Keratinocyte (primary cell): ENCODE measurements at regions not wholly inside any gene's neighbourhood (a gene's known extent, or its start where the extent isn't known, plus 50 kb on each side); places are given as distances from the start of the nearest gene placed in this dataset.

Source experiments
- DNase-seq: peaks from one replicate; pipeline ENCODE4 v3.0.0-alpha.2; 2011; ENCODE audit warnings: low read depth, missing footprints, low spot score
- FAIRE-seq: peaks from 2 replicates; lab custom pipeline; 2011; peaks lifted over from hg19 to GRCh38; lab: Jason Lieb, UNC
- H2AFZ ChIP-seq: 2 replicates; pipeline ENCODE4 v1.6.0; 2012; ENCODE audit warnings: low read length, control low read depth, inconsistent platforms; ENCODE audit not compliant: control insufficient read depth
- H3K27ac ChIP-seq: 2 replicates; pipeline ENCODE4 v1.5.1; 2011; ENCODE audit warnings: low read length; ENCODE audit not compliant: control insufficient read depth, insufficient read depth
- H3K27me3 ChIP-seq: 3 replicates; pipeline ENCODE4 v1.6.0; 2011; ENCODE audit warnings: low read length; ENCODE audit not compliant: control insufficient read depth, insufficient read depth; ENCODE audit errors: extremely low read depth
- H3K36me3 ChIP-seq, 2 experiments: 2 replicates in 1 of 2; 3 replicates in 1 of 2; pipeline ENCODE4 v1.5.1; 2011; ENCODE audit warnings: low read length in 2 of 2, mild to moderate bottlenecking in 1 of 2; ENCODE audit not compliant: control insufficient read depth in 2 of 2, insufficient read depth in 2 of 2; ENCODE audit errors: extremely low read depth in 1 of 2
- H3K4me1 ChIP-seq: 3 replicates; pipeline ENCODE4 v1.5.1; 2011; ENCODE audit warnings: low read length; ENCODE audit not compliant: control insufficient read depth, insufficient read depth; ENCODE audit errors: extremely low read depth
- H3K4me2 ChIP-seq: 3 replicates; pipeline ENCODE4 v1.6.0; 2011; ENCODE audit warnings: low read depth, low read length; ENCODE audit not compliant: control insufficient read depth, insufficient read depth; ENCODE audit errors: extremely low read depth
- H3K4me3 ChIP-seq, 3 experiments: fragments of 200-600 bp in 1 of 3; sonication (generic) in 1 of 3; 2 replicates in 2 of 3; 3 replicates in 1 of 3; pipeline ENCODE4 v1.5.1; 2011 to 2016; ENCODE audit warnings: low read length in 3 of 3, mild to moderate bottlenecking in 3 of 3, control low read depth in 2 of 3, inconsistent platforms in 1 of 3, low read depth in 1 of 3, mixed read lengths in 1 of 3, mixed run types in 1 of 3, moderate library complexity in 1 of 3; ENCODE audit not compliant: control insufficient read depth in 2 of 3, insufficient read depth in 2 of 3; ENCODE audit errors: extremely low read depth in 1 of 3
- H3K79me2 ChIP-seq: 2 replicates; pipeline ENCODE4 v1.6.0; 2012; ENCODE audit warnings: low read length; ENCODE audit not compliant: control insufficient read depth, insufficient read depth
- H3K9ac ChIP-seq: 3 replicates; pipeline ENCODE4 v1.6.0; 2011; ENCODE audit warnings: low read length; ENCODE audit not compliant: control insufficient read depth, insufficient read depth; ENCODE audit errors: extremely low read depth
- H3K9me1 ChIP-seq: 3 replicates; pipeline ENCODE4 v1.6.0; 2011; ENCODE audit warnings: low read length; ENCODE audit not compliant: control insufficient read depth, insufficient read depth; ENCODE audit errors: extremely low read depth
- H3K9me3 ChIP-seq: 2 replicates; pipeline ENCODE4 v1.5.1; 2012; ENCODE audit warnings: low read depth, low read length; ENCODE audit not compliant: control insufficient read depth
- H4K20me1 ChIP-seq: 3 replicates; pipeline ENCODE4 v1.6.0; 2011; ENCODE audit warnings: low read length; ENCODE audit not compliant: control insufficient read depth, insufficient read depth; ENCODE audit errors: extremely low read depth
- EZH2 ChIP-seq: IDR thresholded peaks from one replicate; pipeline ENCODE4 v1.6.1; 2012; ENCODE audit warnings: inconsistent platforms, mild to moderate bottlenecking, low read length, moderate library complexity
- dilution Hi-C: fragments of 300-500 bp; cut with MboI; formaldehyde crosslinking; loops from one replicate; pipeline ENCODE4 v1.7.0; 2020; ENCODE audit warnings: low sequenced_read_pairs; ENCODE audit not compliant: extremely low pct_ligation_motif_present
- TF ChIP-seq, protein P1 (sequence below), 3 experiments: IDR thresholded peaks in 1 of 3; conservative IDR thresholded peaks in 1 of 3; optimal IDR thresholded peaks in 1 of 3; 2 replicates in 2 of 3; 3 replicates in 1 of 3; pipeline versions ENCODE3 to v1.5.1; 2011; ENCODE audit warnings: low read length in 3 of 3, mild to moderate bottlenecking in 3 of 3, moderate library complexity in 2 of 3, control low read depth in 1 of 3, inconsistent platforms in 1 of 3; ENCODE audit not compliant: insufficient read depth in 2 of 3; ENCODE audit errors: extremely low read depth in 1 of 3

- dilution Hi-C loops: no loop called here
- DNase-seq: no peak
- Histone ChIP-seq H3K79me2 (no peaks in the 10 kb centered on the region), H3K36me3 (no peaks in the 10 kb centered on the region), H3K27me3 (no peaks in the 10 kb centered on the region), H3K4me1 (no peaks in the 10 kb centered on the region), H3K9me3 (no peaks in the 10 kb centered on the region), H3K4me2 (no peak overlapping the region), H3K27ac (no peak overlapping the region), H3K4me3 (no peak overlapping the region), H3K9me1 (no peaks in the 10 kb centered on the region), H4K20me1 (no peaks in the 10 kb centered on the region), H3K9ac (no peak overlapping the region), H2AFZ (no peak overlapping the region)
- TF ChIP-seq EZH2: no peak
- TF ChIP-seq, protein P1, sequence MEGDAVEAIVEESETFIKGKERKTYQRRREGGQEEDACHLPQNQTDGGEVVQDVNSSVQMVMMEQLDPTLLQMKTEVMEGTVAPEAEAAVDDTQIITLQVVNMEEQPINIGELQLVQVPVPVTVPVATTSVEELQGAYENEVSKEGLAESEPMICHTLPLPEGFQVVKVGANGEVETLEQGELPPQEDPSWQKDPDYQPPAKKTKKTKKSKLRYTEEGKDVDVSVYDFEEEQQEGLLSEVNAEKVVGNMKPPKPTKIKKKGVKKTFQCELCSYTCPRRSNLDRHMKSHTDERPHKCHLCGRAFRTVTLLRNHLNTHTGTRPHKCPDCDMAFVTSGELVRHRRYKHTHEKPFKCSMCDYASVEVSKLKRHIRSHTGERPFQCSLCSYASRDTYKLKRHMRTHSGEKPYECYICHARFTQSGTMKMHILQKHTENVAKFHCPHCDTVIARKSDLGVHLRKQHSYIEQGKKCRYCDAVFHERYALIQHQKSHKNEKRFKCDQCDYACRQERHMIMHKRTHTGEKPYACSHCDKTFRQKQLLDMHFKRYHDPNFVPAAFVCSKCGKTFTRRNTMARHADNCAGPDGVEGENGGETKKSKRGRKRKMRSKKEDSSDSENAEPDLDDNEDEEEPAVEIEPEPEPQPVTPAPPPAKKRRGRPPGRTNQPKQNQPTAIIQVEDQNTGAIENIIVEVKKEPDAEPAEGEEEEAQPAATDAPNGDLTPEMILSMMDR (optimal IDR thresholded peaks at IDR 0.05 in 1 of 3, IDR thresholded peaks at IDR 0.05 in 1 of 3, conservative IDR thresholded peaks at IDR 0.05 in 1 of 3; ENCODE audit: extremely low read depth in 1 of 3, insufficient read depth in 2 of 3, low read length in 3 of 3): no peak
- FAIRE-seq: no peak
These were observed 187.5 kb upstream of the ACVR2A start for GRCh38 chr2:147657086-147658000.

- DNase-seq (no peak), FAIRE-seq (no peak)
- H3K9me1 ChIP-seq: no peaks in the 10 kb centered on the region
- no peak overlapping the region for H2AFZ ChIP-seq
- H3K9me3 ChIP-seq: no peaks in the 10 kb centered on the region
- TF ChIP-seq, protein P1 (optimal IDR thresholded peaks at IDR 0.05 in 1 of 3, IDR thresholded peaks at IDR 0.05 in 1 of 3, conservative IDR thresholded peaks at IDR 0.05 in 1 of 3; ENCODE audit: extremely low read depth in 1 of 3, insufficient read depth in 2 of 3, low read length in 3 of 3): no peak
- TF ChIP-seq EZH2: no peak
- no peak overlapping the region for H3K27ac ChIP-seq
- H3K36me3 ChIP-seq: no peaks in the 10 kb centered on the region
- no peaks in the 10 kb centered on the region for H3K4me1 ChIP-seq
- no peaks in the 10 kb centered on the region for H3K27me3 ChIP-seq
- no peak overlapping the region for H3K9ac ChIP-seq
- no peak overlapping the region for H3K4me2 ChIP-seq
- H3K79me2 ChIP-seq: no peaks in the 10 kb centered on the region
- no peak overlapping the region for H3K4me3 ChIP-seq
- dilution Hi-C loops: no loop called here
- H4K20me1 ChIP-seq: no peaks in the 10 kb centered on the region
These were observed 194.8 kb upstream of the ACVR2A start for GRCh38 chr2:147649998-147650397.
